ENCODE measurements at regions not wholly inside any gene's neighbourhood (a gene's known extent, or its start where the extent isn't known, plus 50 kb on each side); places are given as distances from the start of the nearest gene placed in this dataset.
A peak's percentile ranks its signal among the peaks of the same experiment; 100 is the strongest.
"Not testable (repeated sequence)": the region's sequence is repeated elsewhere in the genome, so short reads cannot be mapped to it uniquely, and the experiment has no call there.

- H3K4me1 ChIP-seq (ENCODE audit: control insufficient read depth, insufficient read depth, low read length); H3K23ac ChIP-seq (ENCODE audit: low read depth, low read length); H3K18ac ChIP-seq (ENCODE audit: low read depth, low read length); H3K27me3 ChIP-seq (ENCODE audit: control insufficient read depth, insufficient read depth, low read length); H2BK120ac ChIP-seq (ENCODE audit: low read depth, low read length); H2AK9ac ChIP-seq (replicated peaks; ENCODE audit: low read depth, low read length, poor library complexity); H3K27ac ChIP-seq (ENCODE audit: insufficient read depth, low read length); ATAC-seq (ENCODE audit: low read depth); H4K91ac ChIP-seq (ENCODE audit: insufficient read depth, low read depth, low read length); H2AK5ac ChIP-seq (ENCODE audit: low read depth, low read length); H4K5ac ChIP-seq (ENCODE audit: low read depth, low read length); H3K4ac ChIP-seq (ENCODE audit: low read depth, low read length); H2BK20ac ChIP-seq (ENCODE audit: low read depth, low read length); intact Hi-C loops (cut with micrococcal nuclease); dilution Hi-C loops (cut with HindIII; ENCODE audit: low sequenced_read_pairs, unreplicated experiment); in situ Hi-C loops (cut with MboI; ENCODE audit: low sequenced_read_pairs); H3K9me3 ChIP-seq (ENCODE audit: control insufficient read depth, insufficient read depth, low read length); BruUV-seq (replicated peaks); H4K20me1 ChIP-seq (ENCODE audit: insufficient read depth, low read length); H3K4me2 ChIP-seq (ENCODE audit: low read depth, low read length); H2BK5ac ChIP-seq (ENCODE audit: low read depth, low read length, poor library complexity, severe bottlenecking); POLR2A ChIA-PET (ENCODE audit: unreplicated experiment); H3K9me1 ChIP-seq (ENCODE audit: insufficient read depth, low read length); H3K79me1 ChIP-seq (ENCODE audit: low read depth in 1 of 2, low read length in 2 of 2); H3K36me3 ChIP-seq (ENCODE audit: control insufficient read depth, insufficient read depth, low read length); H3K14ac ChIP-seq (replicated peaks; ENCODE audit: low read depth, low read length); H3K9ac ChIP-seq (ENCODE audit: low read depth, low read length); H2BK15ac ChIP-seq (ENCODE audit: low read depth, low read length); H3K56ac ChIP-seq (ENCODE audit: extremely low read depth, insufficient read depth, low read length): not testable (repeated sequence)
- Histone ChIP-seq H3K4me3 (ENCODE audit: insufficient read depth, low read depth, low read length) (peak overlapping the region; percentile 12; the same call in 1 of the 2 replicates), H4K8ac (ENCODE audit: low read depth in 2 of 2, low read length in 2 of 2) (0 out of 4 replicates have a peak overlapping the region, but pooled peaks have one; percentile 3 to 47), H2AFZ (replicated peaks; ENCODE audit: low read length, poor library complexity) (peak overlapping the region; percentile 51)
- WGBS, 2 experiments (ENCODE audit: extremely low coverage in 2 of 2, insufficient read length in 1 of 2), result 67% methylated on average over 2 of the region's 46 CpGs; no CpG with 5 or more reads in 1 of the 2 experiments
- DNase-seq, result peak; percentile 49
- CTCF ChIA-PET, result interaction anchor here (0.6 kb wide), 1 partner anchor 184 kb away, joined by 5 read pairs; no protein-coding TSS in a partner anchor
- peak; percentile 78 for TF ChIP-seq CEBPB (IDR thresholded peaks at IDR 0.05; ENCODE audit: low read depth, low read length)
These were observed 228.6 kb downstream of the KLF6 start for GRCh38 chr10:3556191-3557017.
